AG04450 (cell line): ENCODE measurements at regions not wholly inside any gene's neighbourhood (a gene's known extent, or its start where the extent isn't known, plus 50 kb on each side); places are given as distances from the start of the nearest gene placed in this dataset.
A peak's percentile ranks its signal among the peaks of the same experiment; 100 is the strongest.

Experiments used
- CTCF ChIA-PET: fragments of 300-600, 350-600 bp; formaldehyde crosslinking; extraction: SDS; loops from one replicate; lab custom pipeline; 2022; ENCODE audit warnings: antibody characterized with exemption, inconsistent platforms; lab: Charles Lee
- POLR2A ChIA-PET: fragments of 350-600 bp; formaldehyde crosslinking; extraction: SDS; loops from one replicate; lab custom pipeline; 2021; ENCODE audit warnings: antibody characterized with exemption, inconsistent platforms; lab: Yijun Ruan, JAX
- DNase-seq: peaks from one replicate; pipeline ENCODE4 v3.0.0-alpha.2; 2011; ENCODE audit warnings: low read depth, low spot score
- H3K27ac ChIP-seq: one replicate; pipeline ENCODE4 v1.5.1; 2012; ENCODE audit warnings: low read depth, low read length, control low read depth
- H3K27me3 ChIP-seq: one replicate; pipeline ENCODE4 v1.6.0; 2012; ENCODE audit warnings: low read length; ENCODE audit not compliant: control insufficient read depth, insufficient read depth
- H3K4me3 ChIP-seq: 2 replicates; pipeline ENCODE4 v1.5.1; 2011; ENCODE audit warnings: mild to moderate bottlenecking, low read depth, low read length, control low read depth
- H3K9me3 ChIP-seq: 2 replicates; pipeline ENCODE4 v1.5.1; 2012; ENCODE audit warnings: low read length; ENCODE audit not compliant: control insufficient read depth, insufficient read depth
- TF ChIP-seq, protein P1 (sequence below): IDR thresholded peaks from 2 replicates; pipeline ENCODE4 v1.5.1; 2011; ENCODE audit warnings: low read depth, low read length, control low read depth, inconsistent platforms

DNA sequence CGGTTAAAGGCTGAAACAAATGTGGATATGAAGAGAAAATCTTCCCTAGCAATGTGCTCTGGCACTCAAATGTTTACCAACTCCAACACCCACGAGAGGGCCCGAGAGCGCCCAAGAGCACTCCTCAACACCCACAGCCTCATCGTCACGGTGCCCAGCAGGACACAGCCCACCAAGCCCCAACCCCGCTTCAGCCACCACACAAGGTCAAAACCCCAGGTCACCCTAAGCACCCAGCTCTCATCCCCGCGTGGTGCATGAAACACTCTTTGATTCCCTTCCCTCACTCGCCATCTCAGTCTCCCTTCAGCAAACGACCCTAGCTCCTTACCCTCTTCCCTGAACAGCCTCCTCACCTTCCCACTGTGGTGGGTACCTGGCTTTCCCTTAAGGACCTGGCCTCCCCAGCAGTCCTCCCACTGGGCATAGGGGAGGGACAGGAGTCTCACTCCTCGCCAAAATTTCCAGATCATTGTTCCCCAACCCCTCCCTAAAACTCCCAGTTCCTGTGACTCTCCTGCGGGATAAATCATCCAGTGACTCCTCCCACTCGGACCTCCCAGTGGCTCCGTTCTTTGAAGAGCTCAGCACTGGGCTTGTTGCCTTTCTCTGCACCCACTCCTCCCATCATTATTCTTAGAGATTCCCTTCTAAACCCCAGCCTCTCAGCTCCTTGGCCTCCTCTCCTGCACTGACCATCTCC is 170.4 kb upstream of the SYT6 start:
- no peaks in the 10 kb centered on the region for H3K9me3 ChIP-seq
- H3K27ac ChIP-seq, result no peak overlapping the region
- no peak for DNase-seq
- no peaks in the 10 kb centered on the region for H3K27me3 ChIP-seq
- TF ChIP-seq, protein P1, sequence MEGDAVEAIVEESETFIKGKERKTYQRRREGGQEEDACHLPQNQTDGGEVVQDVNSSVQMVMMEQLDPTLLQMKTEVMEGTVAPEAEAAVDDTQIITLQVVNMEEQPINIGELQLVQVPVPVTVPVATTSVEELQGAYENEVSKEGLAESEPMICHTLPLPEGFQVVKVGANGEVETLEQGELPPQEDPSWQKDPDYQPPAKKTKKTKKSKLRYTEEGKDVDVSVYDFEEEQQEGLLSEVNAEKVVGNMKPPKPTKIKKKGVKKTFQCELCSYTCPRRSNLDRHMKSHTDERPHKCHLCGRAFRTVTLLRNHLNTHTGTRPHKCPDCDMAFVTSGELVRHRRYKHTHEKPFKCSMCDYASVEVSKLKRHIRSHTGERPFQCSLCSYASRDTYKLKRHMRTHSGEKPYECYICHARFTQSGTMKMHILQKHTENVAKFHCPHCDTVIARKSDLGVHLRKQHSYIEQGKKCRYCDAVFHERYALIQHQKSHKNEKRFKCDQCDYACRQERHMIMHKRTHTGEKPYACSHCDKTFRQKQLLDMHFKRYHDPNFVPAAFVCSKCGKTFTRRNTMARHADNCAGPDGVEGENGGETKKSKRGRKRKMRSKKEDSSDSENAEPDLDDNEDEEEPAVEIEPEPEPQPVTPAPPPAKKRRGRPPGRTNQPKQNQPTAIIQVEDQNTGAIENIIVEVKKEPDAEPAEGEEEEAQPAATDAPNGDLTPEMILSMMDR, result no peak
- H3K4me3 ChIP-seq, result no peak overlapping the region
- CTCF ChIA-PET, result interaction anchor here (0.7 to 1.1 kb wide), 3 partner anchors 22 to 715 kb away, joined by 3 to 5 read pairs (median 3); no protein-coding TSS in a partner anchor
- POLR2A ChIA-PET, result no interaction called here

DNA sequence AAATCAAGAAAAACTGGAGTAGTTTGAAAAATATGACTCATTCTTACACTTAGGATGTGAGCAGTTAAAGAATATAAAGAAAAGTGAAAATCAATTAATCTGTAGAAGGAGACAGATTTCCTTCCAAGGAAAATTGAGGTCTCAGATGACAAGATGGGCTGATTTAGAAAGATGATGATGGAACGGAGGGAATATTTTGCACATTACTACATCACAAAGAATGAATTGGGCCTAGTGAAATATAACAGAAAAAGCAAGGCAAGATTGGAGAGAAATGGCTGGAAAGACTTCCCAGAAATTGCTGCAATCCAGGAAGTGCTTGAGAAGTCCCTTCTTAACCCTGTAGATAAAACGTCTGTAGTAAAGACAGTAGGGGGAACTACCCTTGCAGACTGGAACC is 169.1 kb upstream of the SYT6 start:
- TF ChIP-seq, protein P1, result no peak
- Histone ChIP-seq H3K4me3 (no peak overlapping the region), H3K9me3 (no peaks in the 10 kb centered on the region), H3K27ac (no peak overlapping the region), H3K27me3 (no peaks in the 10 kb centered on the region)
- no peak for DNase-seq
- CTCF ChIA-PET, result no interaction called here
- POLR2A ChIA-PET, result no interaction called here

- no peak overlapping the region for H3K27ac ChIP-seq
- H3K9me3 ChIP-seq, result no peaks in the 10 kb centered on the region
- TF ChIP-seq, protein P1, result no peak
- H3K27me3 ChIP-seq, result no peaks in the 10 kb centered on the region
- DNase-seq, result no peak
- no peak overlapping the region for H3K4me3 ChIP-seq
- ChIA-PET POLR2A (no interaction called here), CTCF (no interaction called here)
These were observed 168.5 kb upstream of the SYT6 start for GRCh38 chr1:114322207-114322606.

GRCh38 chr1:114320586-114320985 is 166.9 kb upstream of the SYT6 start:
- TF ChIP-seq, protein P1, result no peak
- CTCF ChIA-PET, result interaction anchor here (1.4 to 4.8 kb wide), 3 partner anchors 26 to 343 kb away, joined by 5 to 35 read pairs (median 33); no protein-coding TSS in a partner anchor
- Histone ChIP-seq H3K9me3 (no peaks in the 10 kb centered on the region), H3K27me3 (no peaks in the 10 kb centered on the region), H3K27ac (no peak overlapping the region), H3K4me3 (no peak overlapping the region)
- POLR2A ChIA-PET, result no interaction called here
- peak; percentile 65 for DNase-seq

- TF ChIP-seq, protein P1, result no peak
- Histone ChIP-seq H3K9me3 (no peaks in the 10 kb centered on the region), H3K27me3 (no peaks in the 10 kb centered on the region), H3K4me3 (no peak overlapping the region), H3K27ac (no peak overlapping the region)
- ChIA-PET CTCF (interaction anchor here (1.4 to 4.8 kb wide), 4 partner anchors 27 to 342 kb away, joined by 4 to 35 read pairs (median 19); partner anchors contain the start of gene OLFML3), POLR2A (no interaction called here)
- DNase-seq, result no peak
These were observed 165.7 kb upstream of the SYT6 start for GRCh38 chr1:114319418-114319817.
